Suprapubic skin (tissue), 4 donors: ENCODE measurements at regions not wholly inside any gene's neighbourhood (a gene's known extent, or its start where the extent isn't known, plus 50 kb on each side); places are given as distances from the start of the nearest gene placed in this dataset.

ENCODE experiments used
- DNase-seq, 2 donors: peaks; one replicate each; pipeline ENCODE4 v3.0.0-alpha.2; 2019; ENCODE audit warnings: low spot score in 2 of 2
- H3K27ac ChIP-seq: fragments of 200-600 bp; sonication (generic); one replicate; pipeline ENCODE4 v1.5.1; 2019
- H3K27me3 ChIP-seq: fragments of 200-600 bp; sonication (generic); one replicate; pipeline ENCODE4 v1.5.1; 2019
- H3K36me3 ChIP-seq: fragments of 200-600 bp; sonication (generic); one replicate; pipeline ENCODE4 v1.5.1; 2019
- H3K4me1 ChIP-seq: fragments of 200-600 bp; sonication (generic); one replicate; pipeline ENCODE4 v1.5.1; 2019
- H3K4me3 ChIP-seq: fragments of 200-600 bp; sonication (generic); one replicate; pipeline ENCODE4 v1.5.1; 2019; ENCODE audit warnings: mild to moderate bottlenecking
- H3K9me3 ChIP-seq: fragments of 200-600 bp; sonication (generic); one replicate; pipeline ENCODE4 v1.5.1; 2019
- EP300 ChIP-seq: sonication (generic); formaldehyde crosslinking; IDR thresholded peaks from one replicate; pipeline ENCODE4 v1.6.1; 2017; ENCODE audit warnings: antibody characterized with exemption
- POLR2A ChIP-seq, 2 donors: fragments of 450-650 bp; IDR thresholded peaks; one replicate each; pipeline ENCODE4 v1.6.1; 2017; ENCODE audit warnings: antibody characterized with exemption in 2 of 2, mild to moderate bottlenecking in 2 of 2, moderate library complexity in 2 of 2
- POLR2AphosphoS5 ChIP-seq, 3 donors: sonication (generic); formaldehyde crosslinking; IDR thresholded peaks; one replicate each; pipeline ENCODE4 v1.6.1; 2017; ENCODE audit warnings: antibody characterized with exemption in 3 of 3
- WGBS: methylation state at CpG from one replicate; pipeline ENCODE4 v1.1.5; 2018; 5-methylcytosine and 5-hydroxymethylcytosine counted together
- TF ChIP-seq, protein P1 (sequence below), 2 donors: fragments of 200-600 bp in 1 of 2; fragments of 450-650 bp in 1 of 2; sonication (generic) in 1 of 2; IDR thresholded peaks; one replicate each; pipeline ENCODE4 v1.5.1; 2016 to 2019; ENCODE audit warnings: antibody characterized with exemption in 2 of 2, mild to moderate bottlenecking in 1 of 2, moderate library complexity in 1 of 2

DNA sequence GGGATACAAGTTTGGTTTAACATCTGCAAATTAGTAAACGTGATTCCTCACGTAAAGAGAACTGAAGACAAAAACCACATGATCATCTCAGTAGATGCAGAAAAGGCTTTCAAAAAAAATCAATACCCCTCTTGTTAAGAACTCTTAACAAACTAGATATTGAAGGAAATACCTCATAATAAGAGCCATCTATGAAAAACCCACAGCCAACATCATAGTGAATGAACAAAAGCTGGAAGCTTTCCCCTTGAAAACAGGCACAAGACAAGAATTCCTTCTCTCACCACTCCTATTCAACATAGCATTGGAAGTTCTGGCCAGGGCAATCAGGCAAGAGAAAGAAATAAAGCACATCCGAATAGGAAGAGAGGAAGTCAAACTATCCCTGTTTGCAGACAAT is 160.5 kb downstream of the CSNK2A3 start:
- H3K4me3 ChIP-seq, result no peak overlapping the region
- TF ChIP-seq EP300 (no peak), POLR2AphosphoS5 (IDR thresholded peaks at IDR 0.05) (no peak), POLR2A (IDR thresholded peaks at IDR 0.05) (no peak)
- TF ChIP-seq, protein P1, sequence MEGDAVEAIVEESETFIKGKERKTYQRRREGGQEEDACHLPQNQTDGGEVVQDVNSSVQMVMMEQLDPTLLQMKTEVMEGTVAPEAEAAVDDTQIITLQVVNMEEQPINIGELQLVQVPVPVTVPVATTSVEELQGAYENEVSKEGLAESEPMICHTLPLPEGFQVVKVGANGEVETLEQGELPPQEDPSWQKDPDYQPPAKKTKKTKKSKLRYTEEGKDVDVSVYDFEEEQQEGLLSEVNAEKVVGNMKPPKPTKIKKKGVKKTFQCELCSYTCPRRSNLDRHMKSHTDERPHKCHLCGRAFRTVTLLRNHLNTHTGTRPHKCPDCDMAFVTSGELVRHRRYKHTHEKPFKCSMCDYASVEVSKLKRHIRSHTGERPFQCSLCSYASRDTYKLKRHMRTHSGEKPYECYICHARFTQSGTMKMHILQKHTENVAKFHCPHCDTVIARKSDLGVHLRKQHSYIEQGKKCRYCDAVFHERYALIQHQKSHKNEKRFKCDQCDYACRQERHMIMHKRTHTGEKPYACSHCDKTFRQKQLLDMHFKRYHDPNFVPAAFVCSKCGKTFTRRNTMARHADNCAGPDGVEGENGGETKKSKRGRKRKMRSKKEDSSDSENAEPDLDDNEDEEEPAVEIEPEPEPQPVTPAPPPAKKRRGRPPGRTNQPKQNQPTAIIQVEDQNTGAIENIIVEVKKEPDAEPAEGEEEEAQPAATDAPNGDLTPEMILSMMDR (IDR thresholded peaks at IDR 0.05), result no peak
- WGBS, result 62% methylated on average over 3 of the region's 3 CpGs

DNA sequence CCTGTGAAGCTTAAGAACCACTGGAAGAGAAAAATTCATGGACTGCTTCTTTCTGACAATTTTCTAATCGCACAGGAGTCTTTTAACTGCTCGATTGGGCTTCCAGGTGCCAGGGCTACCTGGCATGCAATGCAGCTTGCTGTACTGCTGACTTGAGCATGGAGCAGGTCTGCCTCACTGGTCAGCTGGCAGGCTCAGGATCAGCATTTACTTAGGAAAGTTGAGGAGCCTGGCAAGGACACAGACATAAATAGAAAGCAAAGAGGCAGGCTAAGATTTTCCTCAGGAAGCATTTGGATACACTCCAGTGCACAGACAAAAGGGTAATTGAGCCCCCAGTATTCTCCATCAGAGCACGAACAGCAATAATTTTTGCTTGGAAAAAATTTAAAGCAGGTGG is 163.5 kb downstream of the CSNK2A3 start:
- no peak overlapping the region for H3K27ac ChIP-seq
- no peak for DNase-seq
- no peak overlapping the region for H3K4me3 ChIP-seq
- H3K9me3 ChIP-seq, result peaks cover 7% of the 10 kb centered on the region
- no peaks in the 10 kb centered on the region for H3K4me1 ChIP-seq
- WGBS, result 79% methylated on average over 3 of the region's 3 CpGs
- H3K36me3 ChIP-seq, result no peaks in the 10 kb centered on the region
- TF ChIP-seq POLR2AphosphoS5 (IDR thresholded peaks at IDR 0.05) (no peak), POLR2A (IDR thresholded peaks at IDR 0.05) (no peak), EP300 (no peak)
- TF ChIP-seq, protein P1 (IDR thresholded peaks at IDR 0.05), result no peak
- H3K27me3 ChIP-seq, result no peaks in the 10 kb centered on the region

More for the DNA sequence above, 160.5 kb downstream of the CSNK2A3 start:
- H3K9me3 ChIP-seq, result peaks cover 7% of the 10 kb centered on the region
- H3K27me3 ChIP-seq, result no peaks in the 10 kb centered on the region
- DNase-seq, result no peak
- H3K27ac ChIP-seq, result no peak overlapping the region
- no peaks in the 10 kb centered on the region for H3K4me1 ChIP-seq
- H3K36me3 ChIP-seq, result no peaks in the 10 kb centered on the region

DNA sequence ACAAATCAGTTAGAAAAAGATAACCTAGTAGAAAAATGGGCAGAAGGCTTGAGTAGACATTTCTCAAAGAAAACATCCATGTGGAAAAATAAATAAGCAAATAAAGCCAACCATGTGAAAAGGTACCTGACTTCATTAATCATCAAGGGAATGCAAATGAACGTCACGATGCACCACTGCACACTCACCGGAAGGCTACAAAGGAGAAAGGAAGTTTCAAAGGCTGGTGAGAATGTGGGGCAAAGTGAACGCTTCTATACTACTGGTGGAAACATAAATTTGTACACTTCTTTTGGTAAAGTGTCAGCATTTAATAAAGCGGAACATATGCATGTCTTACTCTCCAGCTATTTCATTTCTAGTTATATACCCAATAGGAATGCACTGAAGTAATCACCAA is 166.8 kb downstream of the CSNK2A3 start:
- H3K27me3 ChIP-seq, result no peaks in the 10 kb centered on the region
- no peak overlapping the region for H3K4me3 ChIP-seq
- H3K4me1 ChIP-seq, result no peaks in the 10 kb centered on the region
- 92% methylated on average over 5 of the region's 5 CpGs for WGBS
- no peak overlapping the region for H3K27ac ChIP-seq
- H3K36me3 ChIP-seq, result no peaks in the 10 kb centered on the region
- no peak for DNase-seq
- H3K9me3 ChIP-seq, result peaks cover under 1% of the 10 kb centered on the region
- TF ChIP-seq POLR2AphosphoS5 (IDR thresholded peaks at IDR 0.05) (no peak), POLR2A (IDR thresholded peaks at IDR 0.05) (no peak), EP300 (no peak)
- TF ChIP-seq, protein P1 (IDR thresholded peaks at IDR 0.05), result no peak

DNA sequence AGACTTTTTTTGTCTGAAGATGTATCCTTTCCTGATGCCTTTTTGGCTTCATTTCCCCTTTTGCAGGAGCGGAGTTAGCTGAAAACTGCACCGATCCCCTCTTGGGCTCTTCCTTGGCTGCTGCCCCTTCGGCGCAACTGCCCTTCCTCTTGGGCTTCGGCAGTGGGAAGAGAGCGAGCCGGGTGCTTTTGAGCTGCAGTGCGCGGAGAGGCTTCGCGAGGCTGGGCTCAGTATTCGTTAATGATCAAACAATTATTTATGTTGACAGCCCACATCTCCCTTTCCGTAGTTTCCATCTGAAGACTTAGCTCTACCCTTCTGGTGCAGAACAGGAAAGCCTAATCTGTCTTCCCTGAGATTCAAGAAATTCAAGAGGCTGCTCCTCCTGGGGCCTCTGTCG is 170.8 kb downstream of the CSNK2A3 start:
- H3K4me1 ChIP-seq, result peaks cover 12% of the 10 kb centered on the region
- TF ChIP-seq, protein P1 (IDR thresholded peaks at IDR 0.05), result no peak
- TF ChIP-seq EP300 (no peak), POLR2AphosphoS5 (IDR thresholded peaks at IDR 0.05) (no peak), POLR2A (IDR thresholded peaks at IDR 0.05) (no peak)
- DNase-seq, result no peak
- H3K27ac ChIP-seq, result no peak overlapping the region
- H3K36me3 ChIP-seq, result no peaks in the 10 kb centered on the region
- no peaks in the 10 kb centered on the region for H3K27me3 ChIP-seq
- no peaks in the 10 kb centered on the region for H3K9me3 ChIP-seq
- 88% methylated on average over 14 of the region's 14 CpGs for WGBS
- H3K4me3 ChIP-seq, result no peak overlapping the region

DNA sequence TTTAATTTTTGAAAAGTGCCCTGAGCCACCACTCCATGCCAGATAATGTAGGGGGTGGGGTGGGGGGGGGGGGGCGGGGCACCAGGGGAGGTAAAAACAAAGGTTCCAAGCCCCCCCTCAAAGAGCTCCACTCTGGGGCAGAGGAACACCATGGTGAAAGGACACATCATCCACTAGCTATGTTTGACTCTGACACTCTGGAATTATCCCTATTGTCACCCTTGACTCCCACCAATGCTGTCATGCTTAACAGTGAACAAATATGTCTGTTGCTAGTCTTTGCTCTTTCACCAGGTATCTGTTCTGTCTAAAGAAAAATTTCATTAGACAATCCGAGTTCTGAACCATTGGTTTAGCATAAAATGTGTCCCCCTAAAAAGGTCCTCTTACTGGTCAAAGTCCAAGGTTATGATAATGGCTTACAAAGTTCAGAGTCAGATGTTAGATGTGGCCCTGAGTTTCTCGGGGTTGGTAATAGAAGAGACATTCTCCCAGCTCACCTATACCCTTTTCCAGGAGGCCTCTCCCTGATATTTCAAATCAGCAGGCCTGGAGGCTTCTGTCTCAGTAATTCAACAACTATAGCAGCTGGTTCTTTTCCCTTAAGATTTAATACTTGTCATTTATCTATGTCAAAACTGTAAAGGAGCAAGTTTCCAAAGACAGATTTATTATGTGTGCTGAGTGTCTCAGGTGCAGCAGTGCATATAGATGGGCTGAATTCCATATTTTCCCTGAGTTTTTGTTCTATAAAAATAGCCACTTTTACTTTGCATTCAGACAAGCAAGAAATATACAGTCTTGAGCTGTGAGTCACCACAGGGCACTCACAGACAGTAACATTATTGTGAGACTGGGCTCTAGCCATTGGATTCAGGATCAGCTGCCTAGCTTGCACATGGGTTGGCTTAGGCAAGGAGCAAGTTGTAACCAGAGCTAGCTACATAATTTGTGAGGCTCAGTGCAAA is 174.1 kb downstream of the CSNK2A3 start:
- WGBS, result 37% methylated on average over 2 of the region's 3 CpGs

More for the DNA sequence above, 174.1 kb downstream of the CSNK2A3 start:
- no peaks in the 10 kb centered on the region for H3K36me3 ChIP-seq
- TF ChIP-seq, protein P1 (IDR thresholded peaks at IDR 0.05), result no peak
- TF ChIP-seq EP300 (no peak), POLR2A (IDR thresholded peaks at IDR 0.05) (no peak), POLR2AphosphoS5 (IDR thresholded peaks at IDR 0.05) (no peak)
- H3K9me3 ChIP-seq, result no peaks in the 10 kb centered on the region
- H3K27me3 ChIP-seq, result no peaks in the 10 kb centered on the region
- no peak overlapping the region for H3K4me3 ChIP-seq
- no peak for DNase-seq
- H3K27ac ChIP-seq, result peak overlapping the region; percentile 29
- H3K4me1 ChIP-seq, result peaks cover 12% of the 10 kb centered on the region
